ENCODE measurements at regions not wholly inside any gene's neighbourhood (a gene's known extent, or its start where the extent isn't known, plus 50 kb on each side); places are given as distances from the start of the nearest gene placed in this dataset.

- intact Hi-C loops (cut with DNase I; ENCODE audit: low total_unique reads): no loop called here
- no peak for TF ChIP-seq CTCF (IDR thresholded peaks at IDR 0.05)
- 55 to 58% methylated on average over 2 of the region's 2 CpGs for WGBS, 2 donors
These were observed 181.8 kb upstream of the ELL2 start for GRCh38 chr5:96143450-96143849.

GRCh38 chr5:96142786-96143434 is 181.3 kb upstream of the ELL2 start:
- TF ChIP-seq POLR2A (IDR thresholded peaks at IDR 0.05) (no peak), CTCF (IDR thresholded peaks at IDR 0.05) (no peak)
- intact Hi-C loops (cut with DNase I; ENCODE audit: low total_unique reads): no loop called here
- DNase-seq (ENCODE audit: low spot score in 2 of 2): peak in 1 of 2 donors; percentile 33
- 28 to 49% methylated on average over 3 of the region's 3 CpGs for WGBS, 2 donors
- no peak overlapping the region for H3K4me3 ChIP-seq (ENCODE audit: low read depth, poor library complexity, severe bottlenecking)

More at GRCh38 chr5:96143450-96143849, 181.8 kb upstream of the ELL2 start:
- DNase-seq (ENCODE audit: low spot score in 2 of 2): no peak
- H3K4me3 ChIP-seq (ENCODE audit: low read depth, poor library complexity, severe bottlenecking): no peak overlapping the region

GRCh38 chr5:96142184-96142781 is 180.6 kb upstream of the ELL2 start:
- H3K4me3 ChIP-seq (ENCODE audit: low read depth, poor library complexity, severe bottlenecking): no peak overlapping the region
- TF ChIP-seq CTCF (IDR thresholded peaks at IDR 0.05) (no peak), POLR2A (IDR thresholded peaks at IDR 0.05) (no peak)
- intact Hi-C loops (cut with DNase I; ENCODE audit: low total_unique reads): no loop called here
- DNase-seq (ENCODE audit: low spot score in 2 of 2): no peak
- WGBS, 2 donors: 81 to 83% methylated on average over 5 of the region's 5 CpGs

- WGBS, 2 donors: 72 to 75% methylated on average over 4 of the region's 4 CpGs
- TF ChIP-seq CTCF (IDR thresholded peaks at IDR 0.05): no peak
- no peak for TF ChIP-seq POLR2A (IDR thresholded peaks at IDR 0.05)
- no peak for DNase-seq (ENCODE audit: low spot score in 2 of 2)
- no peak overlapping the region for H3K4me3 ChIP-seq (ENCODE audit: low read depth, poor library complexity, severe bottlenecking)
- intact Hi-C loops (cut with DNase I; ENCODE audit: low total_unique reads): no loop called here
These were observed 180.1 kb upstream of the ELL2 start for GRCh38 chr5:96141749-96142148.

- 72 to 83% methylated on average over 2 of the region's 2 CpGs for WGBS, 2 donors
- H3K4me3 ChIP-seq (ENCODE audit: low read depth, poor library complexity, severe bottlenecking): no peak overlapping the region
- no peak for DNase-seq (ENCODE audit: low spot score in 2 of 2)
- no peak for TF ChIP-seq CTCF (IDR thresholded peaks at IDR 0.05)
- no peak for TF ChIP-seq POLR2A (IDR thresholded peaks at IDR 0.05)
- intact Hi-C loops (cut with DNase I; ENCODE audit: low total_unique reads): no loop called here
These were observed 178.8 kb upstream of the ELL2 start for GRCh38 chr5:96140496-96140895.

GRCh38 chr5:96140084-96140483 is 178.4 kb upstream of the ELL2 start:
- no peak overlapping the region for H3K4me3 ChIP-seq (ENCODE audit: low read depth, poor library complexity, severe bottlenecking)
- intact Hi-C loops (cut with DNase I; ENCODE audit: low total_unique reads): no loop called here
- 54 to 58% methylated on average over 1 of the region's 1 CpG for WGBS, 2 donors
- TF ChIP-seq CTCF (IDR thresholded peaks at IDR 0.05): no peak
- TF ChIP-seq POLR2A (IDR thresholded peaks at IDR 0.05): no peak
- no peak for DNase-seq (ENCODE audit: low spot score in 2 of 2)

All from lower leg skin (tissue), 4 donors.